ENCODE measurements at regions not wholly inside any gene's neighbourhood (a gene's known extent, or its start where the extent isn't known, plus 50 kb on each side); places are given as distances from the start of the nearest gene placed in this dataset.

DNA sequence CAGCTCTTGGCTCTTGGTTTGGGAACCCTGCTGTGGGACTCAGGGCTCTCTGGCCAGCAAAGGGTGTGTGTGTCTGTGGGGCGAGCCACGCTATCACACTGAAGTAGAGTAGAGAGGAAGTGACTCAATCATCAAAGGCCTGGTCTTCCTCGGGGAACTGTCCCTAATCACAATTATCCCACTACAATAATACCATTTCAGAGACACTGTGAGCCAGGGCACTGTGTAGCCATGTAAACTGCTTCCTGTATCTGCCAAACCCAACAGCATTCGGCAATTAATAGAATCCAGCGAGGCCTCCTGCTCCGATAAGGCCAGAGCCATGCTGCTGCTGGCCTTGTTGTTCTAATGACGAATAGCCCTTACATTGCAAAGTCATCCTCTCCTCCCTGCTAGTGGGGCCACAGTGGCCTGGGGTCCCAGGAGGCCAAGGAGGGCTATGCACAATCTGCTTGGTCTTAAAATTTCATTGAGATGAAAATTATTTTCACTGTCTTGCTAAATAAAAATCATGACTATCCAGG lies 49.8 kb upstream of the LMO2 start:
- no peak for TF ChIP-seq ARID2 (IDR thresholded peaks at IDR 0.05)
- TF ChIP-seq, protein P1, sequence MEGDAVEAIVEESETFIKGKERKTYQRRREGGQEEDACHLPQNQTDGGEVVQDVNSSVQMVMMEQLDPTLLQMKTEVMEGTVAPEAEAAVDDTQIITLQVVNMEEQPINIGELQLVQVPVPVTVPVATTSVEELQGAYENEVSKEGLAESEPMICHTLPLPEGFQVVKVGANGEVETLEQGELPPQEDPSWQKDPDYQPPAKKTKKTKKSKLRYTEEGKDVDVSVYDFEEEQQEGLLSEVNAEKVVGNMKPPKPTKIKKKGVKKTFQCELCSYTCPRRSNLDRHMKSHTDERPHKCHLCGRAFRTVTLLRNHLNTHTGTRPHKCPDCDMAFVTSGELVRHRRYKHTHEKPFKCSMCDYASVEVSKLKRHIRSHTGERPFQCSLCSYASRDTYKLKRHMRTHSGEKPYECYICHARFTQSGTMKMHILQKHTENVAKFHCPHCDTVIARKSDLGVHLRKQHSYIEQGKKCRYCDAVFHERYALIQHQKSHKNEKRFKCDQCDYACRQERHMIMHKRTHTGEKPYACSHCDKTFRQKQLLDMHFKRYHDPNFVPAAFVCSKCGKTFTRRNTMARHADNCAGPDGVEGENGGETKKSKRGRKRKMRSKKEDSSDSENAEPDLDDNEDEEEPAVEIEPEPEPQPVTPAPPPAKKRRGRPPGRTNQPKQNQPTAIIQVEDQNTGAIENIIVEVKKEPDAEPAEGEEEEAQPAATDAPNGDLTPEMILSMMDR (IDR thresholded peaks at IDR 0.05 in 2 of 3, conservative IDR thresholded peaks at IDR 0.05 in 1 of 3; ENCODE audit: insufficient read depth in 2 of 3, low read depth in 1 of 3, low read length in 3 of 3), result no peak
- TF ChIP-seq GABPA (tag; conservative IDR thresholded peaks at IDR 0.05; ENCODE audit: low read depth), result peak; percentile 76
- no peak for TF ChIP-seq CBFB (CRISPR knock-in tag; IDR thresholded peaks at IDR 0.05)
- no peak for TF ChIP-seq ZNF274 (IDR thresholded peaks at IDR 0.05; ENCODE audit: borderline replicate concordance, low read depth, low read length)
- TF ChIP-seq, protein P2, sequence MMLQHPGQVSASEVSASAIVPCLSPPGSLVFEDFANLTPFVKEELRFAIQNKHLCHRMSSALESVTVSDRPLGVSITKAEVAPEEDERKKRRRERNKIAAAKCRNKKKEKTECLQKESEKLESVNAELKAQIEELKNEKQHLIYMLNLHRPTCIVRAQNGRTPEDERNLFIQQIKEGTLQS (IDR thresholded peaks at IDR 0.05), result peak; percentile 80
- TF ChIP-seq, protein P2 (CRISPR knock-in tag; conservative IDR thresholded peaks at IDR 0.05), result no peak
- no peak for TF ChIP-seq ZNF174 (CRISPR knock-in tag; IDR thresholded peaks at IDR 0.05)
- TF ChIP-seq POLR2A (conservative IDR thresholded peaks at IDR 0.05), result peak; percentile 63
- TF ChIP-seq, protein P3, sequence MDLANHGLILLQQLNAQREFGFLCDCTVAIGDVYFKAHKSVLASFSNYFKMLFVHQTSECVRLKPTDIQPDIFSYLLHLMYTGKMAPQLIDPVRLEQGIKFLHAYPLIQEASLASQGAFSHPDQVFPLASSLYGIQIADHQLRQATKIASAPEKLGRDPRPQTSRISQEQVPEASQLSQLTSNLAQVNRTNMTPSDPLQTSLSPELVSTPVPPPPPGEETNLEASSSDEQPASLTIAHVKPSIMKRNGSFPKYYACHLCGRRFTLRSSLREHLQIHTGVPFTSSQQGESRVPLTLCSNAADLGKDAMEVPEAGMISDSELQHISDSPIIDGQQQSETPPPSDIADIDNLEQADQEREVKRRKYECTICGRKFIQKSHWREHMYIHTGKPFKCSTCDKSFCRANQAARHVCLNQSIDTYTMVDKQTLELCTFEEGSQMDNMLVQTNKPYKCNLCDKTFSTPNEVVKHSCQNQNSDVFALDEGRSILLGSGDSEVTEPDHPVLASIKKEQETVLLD (IDR thresholded peaks at IDR 0.05), result peak; percentile 33; the same call in 1 of the 2 replicates
- TF ChIP-seq CC2D1A (IDR thresholded peaks at IDR 0.05), result no peak
- TF ChIP-seq BRCA1 (IDR thresholded peaks at IDR 0.05), result no peak
- no peak for TF ChIP-seq BRCA1 (CRISPR knock-in tag; IDR thresholded peaks at IDR 0.05)
- TF ChIP-seq MYC (IDR thresholded peaks at IDR 0.05; ENCODE audit: low read depth, low read length), result peak; percentile 84
- TF ChIP-seq MYC (CRISPR knock-in tag; IDR thresholded peaks at IDR 0.05; ENCODE audit: borderline replicate concordance, low read depth), result peak; percentile 49; the same call in 1 of the 2 replicates
- TF ChIP-seq NR1H2 (CRISPR knock-in tag; IDR thresholded peaks at IDR 0.05), result no peak

Measured in K562 (cell line).